ENCODE measurements at regions not wholly inside any gene's neighbourhood (a gene's known extent, or its start where the extent isn't known, plus 50 kb on each side); places are given as distances from the start of the nearest gene placed in this dataset.

DNA sequence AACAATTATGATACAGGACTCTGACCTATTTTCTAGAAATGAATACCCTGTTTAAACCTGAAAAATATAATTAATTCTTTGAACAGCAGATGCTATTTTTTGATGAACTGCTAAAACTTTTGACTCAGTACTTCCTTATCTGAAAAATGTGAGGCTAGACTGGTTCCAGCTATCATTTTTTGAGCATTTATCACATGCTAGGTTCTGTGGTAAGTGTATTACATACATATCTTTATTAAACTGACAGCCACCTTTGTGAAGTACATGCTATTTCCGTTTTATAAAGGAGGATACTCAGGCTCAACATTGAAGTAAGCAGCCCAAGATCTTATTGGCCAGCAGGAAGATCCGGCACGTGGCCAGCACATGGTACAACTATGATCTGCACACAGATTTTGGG is 459.8 kb upstream of the SEL1L start:
- TF ChIP-seq, protein P1, sequence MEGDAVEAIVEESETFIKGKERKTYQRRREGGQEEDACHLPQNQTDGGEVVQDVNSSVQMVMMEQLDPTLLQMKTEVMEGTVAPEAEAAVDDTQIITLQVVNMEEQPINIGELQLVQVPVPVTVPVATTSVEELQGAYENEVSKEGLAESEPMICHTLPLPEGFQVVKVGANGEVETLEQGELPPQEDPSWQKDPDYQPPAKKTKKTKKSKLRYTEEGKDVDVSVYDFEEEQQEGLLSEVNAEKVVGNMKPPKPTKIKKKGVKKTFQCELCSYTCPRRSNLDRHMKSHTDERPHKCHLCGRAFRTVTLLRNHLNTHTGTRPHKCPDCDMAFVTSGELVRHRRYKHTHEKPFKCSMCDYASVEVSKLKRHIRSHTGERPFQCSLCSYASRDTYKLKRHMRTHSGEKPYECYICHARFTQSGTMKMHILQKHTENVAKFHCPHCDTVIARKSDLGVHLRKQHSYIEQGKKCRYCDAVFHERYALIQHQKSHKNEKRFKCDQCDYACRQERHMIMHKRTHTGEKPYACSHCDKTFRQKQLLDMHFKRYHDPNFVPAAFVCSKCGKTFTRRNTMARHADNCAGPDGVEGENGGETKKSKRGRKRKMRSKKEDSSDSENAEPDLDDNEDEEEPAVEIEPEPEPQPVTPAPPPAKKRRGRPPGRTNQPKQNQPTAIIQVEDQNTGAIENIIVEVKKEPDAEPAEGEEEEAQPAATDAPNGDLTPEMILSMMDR (conservative IDR thresholded peaks at IDR 0.05; ENCODE audit: low read depth in 2 of 2): no peak
- TF ChIP-seq JUNB (IDR thresholded peaks at IDR 0.05; ENCODE audit: unreplicated experiment) (no peak), CREB1 (CRISPR knock-in tag; IDR thresholded peaks at IDR 0.05; ENCODE audit: low read depth) (no peak)

Measured in GM23338 (cell line).